A549 (cell line): ENCODE measurements at regions not wholly inside any gene's neighbourhood (a gene's known extent, or its start where the extent isn't known, plus 50 kb on each side); places are given as distances from the start of the nearest gene placed in this dataset.

Source experiments
- ATAC-seq, 2 experiments: fragments of 200-7000 bp in 1 of 2; fragments of >200 bp in 1 of 2; cut with Nextera tagmentation in 1 of 2; cut with Tn5 transposase in 1 of 2; 3 replicates each; pipeline versions ENCODE4 v1.8.0 to v1.9.1; 2018 to 2020; ENCODE audit warnings: mild to moderate bottlenecking in 1 of 2, moderate library complexity in 1 of 2
- CTCF ChIA-PET: fragments of 300-600 bp; sonication (Branson Sonifier 250); formaldehyde crosslinking; extraction: SDS; loops from one replicate; lab custom pipeline; 2021; ENCODE audit warnings: antibody characterized with exemption, inconsistent platforms; lab: Yijun Ruan, JAX
- POLR2A ChIA-PET: fragments of 350-600 bp; formaldehyde crosslinking; extraction: SDS; loops from one replicate; lab custom pipeline; 2021; ENCODE audit warnings: antibody characterized with exemption, inconsistent platforms; lab: Yijun Ruan, JAX
- DNase-seq, 2 experiments: peaks; one replicate each; pipeline versions ENCODE4 v3.0.0 to v3.0.0-alpha.2; 2011 to 2016; ENCODE audit warnings: low read depth in 1 of 2, low spot score in 1 of 2
- FAIRE-seq: peaks from 2 replicates; lab custom pipeline; 2011; peaks lifted over from hg19 to GRCh38; lab: Jason Lieb, UNC
- H3K27ac ChIP-seq, 2 experiments: fragments of >200 bp; sonication (Bioruptor Twin); formaldehyde crosslinking; 3 replicates each; pipeline ENCODE4 v1.5.1; 2016 to 2017
- H3K4me1 ChIP-seq: fragments of >200 bp; sonication (Bioruptor Twin); formaldehyde crosslinking; 3 replicates; pipeline ENCODE4 v1.6.1; 2016
- H3K4me2 ChIP-seq: fragments of >200 bp; sonication (Bioruptor Twin); formaldehyde crosslinking; 3 replicates; pipeline ENCODE4 v1.6.1; 2016
- H3K4me3 ChIP-seq: fragments of >200 bp; sonication (Bioruptor Twin); formaldehyde crosslinking; 3 replicates; pipeline ENCODE4 v1.5.1; 2016
- H3K9me3 ChIP-seq: fragments of >200 bp; sonication (Bioruptor Twin); formaldehyde crosslinking; 3 replicates; pipeline ENCODE4 v1.6.1; 2016
- BCL3 ChIP-seq: fragments of >200 bp; sonication (Bioruptor Twin); formaldehyde crosslinking; IDR thresholded peaks from 3 replicates; pipeline ENCODE4 v1.6.1; 2016
- BHLHE40 ChIP-seq: IDR thresholded peaks from 2 replicates; pipeline ENCODE4 v1.6.1; 2012; ENCODE audit warnings: low read depth, low read length, inconsistent platforms
- CBX8 ChIP-seq: fragments of 200-600 bp; sonication (generic); IDR thresholded peaks from 2 replicates; pipeline ENCODE4 v1.6.1; 2016
- CEBPB ChIP-seq, 2 experiments: fragments of >200 bp in 1 of 2; sonication (Bioruptor Twin) in 1 of 2; formaldehyde crosslinking in 1 of 2; IDR thresholded peaks; 2 replicates each; pipeline ENCODE4 v1.6.1; 2012 to 2016
- CHD4 ChIP-seq: fragments of 200-600 bp; sonication (generic); IDR thresholded peaks from 2 replicates; pipeline ENCODE4 v1.6.1; 2016; ENCODE audit warnings: antibody characterized with exemption, mild to moderate bottlenecking, borderline replicate concordance
- EP300 ChIP-seq, 2 experiments: fragments of >200 bp; sonication (Bioruptor Twin); formaldehyde crosslinking; IDR thresholded peaks; 2 replicates in 1 of 2; 3 replicates in 1 of 2; pipeline ENCODE4 v1.6.1; 2016 to 2017
- FOSL2 ChIP-seq, 2 experiments: fragments of 450-650 bp in 1 of 2; fragments of >200 bp in 1 of 2; sonication (Bioruptor Twin) in 1 of 2; formaldehyde crosslinking; IDR thresholded peaks; 2 replicates each; pipeline versions ENCODE4 v1.5.0 to v1.6.1; 2016 to 2020; ENCODE audit warnings: mild to moderate bottlenecking in 1 of 2, moderate library complexity in 1 of 2
- GATA3 ChIP-seq: IDR thresholded peaks from 2 replicates; pipeline ENCODE4 v1.6.1; 2012; ENCODE audit warnings: borderline replicate concordance
- HDAC2 ChIP-seq: fragments of 200-600 bp; sonication (generic); IDR thresholded peaks from 2 replicates; pipeline ENCODE4 v1.6.1; 2016
- HES2 ChIP-seq: fragments of >200 bp; sonication (Bioruptor Twin); formaldehyde crosslinking; IDR thresholded peaks from 2 replicates; pipeline ENCODE4 v1.6.1; 2016
- HOXB13 ChIP-seq: fragments of 250-450 bp; sonication (Bioruptor Pico); IDR thresholded peaks from 2 replicates; pipeline ENCODE4 v1.5.0; 2020; ENCODE audit warnings: low read depth, mild to moderate bottlenecking, moderate library complexity
- HOXB5 ChIP-seq: fragments of 250-450 bp; sonication (Bioruptor Pico); IDR thresholded peaks from 2 replicates; pipeline ENCODE4 v1.5.0; 2020; ENCODE audit warnings: mild to moderate bottlenecking, moderate library complexity
- JUN ChIP-seq, 2 experiments: fragments of >200 bp; sonication (Bioruptor Twin); formaldehyde crosslinking; IDR thresholded peaks; 2 replicates in 1 of 2; 3 replicates in 1 of 2; pipeline ENCODE4 v1.6.1; 2016 to 2017
- JUNB ChIP-seq: fragments of >200 bp; sonication (Bioruptor Twin); formaldehyde crosslinking; IDR thresholded peaks from 2 replicates; pipeline ENCODE4 v1.6.1; 2016
- MAFK ChIP-seq: fragments of 450-650 bp; IDR thresholded peaks from 2 replicates; pipeline ENCODE4 v1.6.1; 2014; ENCODE audit not compliant: partially characterized antibody
- MAX ChIP-seq: IDR thresholded peaks from 2 replicates; pipeline ENCODE4 v1.6.1; 2012
- PBX3 ChIP-seq: IDR thresholded peaks from 2 replicates; pipeline ENCODE4 v1.6.1; 2012
- RAD21 ChIP-seq, 2 experiments: fragments of >200 bp in 1 of 2; sonication (Bioruptor Twin) in 1 of 2; formaldehyde crosslinking in 1 of 2; IDR thresholded peaks in 1 of 2; conservative IDR thresholded peaks in 1 of 2; 2 replicates in 1 of 2; 3 replicates in 1 of 2; pipeline ENCODE4 v1.6.1; 2012 to 2018; ENCODE audit warnings: inconsistent platforms in 1 of 2
- REST ChIP-seq: fragments of 200-600 bp; sonication (generic); IDR thresholded peaks from 2 replicates; pipeline ENCODE4 v1.6.1; 2016; ENCODE audit warnings: antibody characterized with exemption, mild to moderate bottlenecking, moderate library complexity
- RFX5 ChIP-seq: fragments of 450-650 bp; IDR thresholded peaks from 2 replicates; pipeline ENCODE4 v1.7.1; 2014; ENCODE audit warnings: antibody characterized with exemption, mild to moderate bottlenecking, moderate library complexity
- RNF2 ChIP-seq: fragments of 200-600 bp; sonication (generic); IDR thresholded peaks from 2 replicates; pipeline ENCODE4 v1.6.1; 2016; ENCODE audit warnings: low read depth, mild to moderate bottlenecking, antibody characterized with exemption, moderate library complexity, borderline replicate concordance
- SMC3 ChIP-seq: fragments of >200 bp; sonication (Bioruptor Twin); formaldehyde crosslinking; IDR thresholded peaks from 3 replicates; pipeline ENCODE4 v1.6.1; 2018; ENCODE audit warnings: inconsistent platforms
- TFCP2L1 ChIP-seq: fragments of 250-450 bp; sonication (Bioruptor Pico); IDR thresholded peaks from 2 replicates; pipeline ENCODE4 v1.5.0; 2021; ENCODE audit warnings: mild to moderate bottlenecking
- USF2 ChIP-seq: fragments of 450-650 bp; IDR thresholded peaks from 2 replicates; pipeline ENCODE4 v1.6.1; 2014; ENCODE audit warnings: antibody characterized with exemption
- ZSCAN20 ChIP-seq: fragments of 250-450 bp; sonication (Bioruptor Pico); IDR thresholded peaks from 2 replicates; pipeline ENCODE4 v1.8.0; 2022; ENCODE audit warnings: mild to moderate bottlenecking, moderate library complexity
- WGBS: methylation state at CpG from one replicate; pipeline ENCODE4 v1.1.6; 2017; ENCODE audit errors: missing lambda C conversion rate; 5-methylcytosine and 5-hydroxymethylcytosine counted together

GRCh38 chr5:53418826-53419658, 61.4 kb upstream of the FST start:
- FAIRE-seq (no peak), DNase-seq (peak in 1 of 2 experiments; percentile 86)
- TF ChIP-seq REST: no peak
- no peak for TF ChIP-seq TFCP2L1
- no peak for TF ChIP-seq RNF2
- TF ChIP-seq HDAC2: no peak
- TF ChIP-seq CEBPB (IDR thresholded peaks at IDR 0.05): peak; percentile 68 to 78; a peak in 2 of 4 replicates
- no peak for TF ChIP-seq BHLHE40
- TF ChIP-seq SMC3: no peak
- peak; percentile 95 for TF ChIP-seq JUNB
- TF ChIP-seq GATA3: peak; percentile 91
- no peak for TF ChIP-seq ZSCAN20 (CRISPR knock-in tag)
- no peak for TF ChIP-seq MAFK
- TF ChIP-seq FOSL2 (IDR thresholded peaks at IDR 0.05): peak; percentile 83
- TF ChIP-seq FOSL2 (CRISPR knock-in tag; IDR thresholded peaks at IDR 0.05): peak; percentile 93
- TF ChIP-seq MAX: peak; percentile 41
- peak; percentile 84 to 89; a peak in 4 of 5 replicates for TF ChIP-seq EP300 (IDR thresholded peaks at IDR 0.05)
- 0 out of 2 replicates have a peak, but pooled peaks have one; percentile 27 for TF ChIP-seq PBX3
- no peak for TF ChIP-seq HOXB13 (CRISPR knock-in tag)
- TF ChIP-seq JUN (IDR thresholded peaks at IDR 0.05): peak; percentile 60 to 75; a peak in 2 of 5 replicates
- TF ChIP-seq CHD4: no peak
- TF ChIP-seq USF2: no peak
- peak; percentile 38; the same call in 1 of the 2 replicates for TF ChIP-seq HES2
- 0 out of 2 replicates have a peak, but pooled peaks have one; percentile 34 for TF ChIP-seq HOXB5 (CRISPR knock-in tag)
- TF ChIP-seq BCL3: peak; percentile 66; the same call in 1 of the 3 replicates
- no peak for TF ChIP-seq CBX8
- TF ChIP-seq RAD21 (conservative IDR thresholded peaks at IDR 0.05 in 1 of 2, IDR thresholded peaks at IDR 0.05 in 1 of 2): peak in 1 of 2 experiments; percentile 2; a peak in 1 of 5 replicates
- TF ChIP-seq RFX5: no peak
- TF ChIP-seq, all 56 proteins: peak for 12
- Histone ChIP-seq H3K27ac (peak overlapping the region; percentile 76 to 77), H3K4me1 (peaks cover 25% of the 10 kb centered on the region), H3K4me2 (peak overlapping the region; percentile 78), H3K4me3 (peak overlapping the region; percentile 7; the same call in 1 of the 3 replicates), H3K9me3 (no peaks in the 10 kb centered on the region)
- ChIA-PET POLR2A (interaction anchor here (0.6 kb wide), 1 partner anchor 55 kb away, joined by 3 read pairs; no protein-coding TSS in a partner anchor), CTCF (no interaction called here)
- peak; percentile 79 to 80 for ATAC-seq
- 4% methylated on average over 5 of the region's 5 CpGs for WGBS
